Stimulated activated CD4-positive, alpha-beta T cell treated with anti-CD3 and anti-CD28 coated beads, Interleukin-4, amount 100 ng/mL, for 1 hour (primary cell): ENCODE measurements at regions not wholly inside any gene's neighbourhood (a gene's known extent, or its start where the extent isn't known, plus 50 kb on each side); places are given as distances from the start of the nearest gene placed in this dataset.

Experiments used
- DNase-seq: peaks from one replicate; pipeline ENCODE4 v3.0.0-alpha.2; 2020

DNA sequence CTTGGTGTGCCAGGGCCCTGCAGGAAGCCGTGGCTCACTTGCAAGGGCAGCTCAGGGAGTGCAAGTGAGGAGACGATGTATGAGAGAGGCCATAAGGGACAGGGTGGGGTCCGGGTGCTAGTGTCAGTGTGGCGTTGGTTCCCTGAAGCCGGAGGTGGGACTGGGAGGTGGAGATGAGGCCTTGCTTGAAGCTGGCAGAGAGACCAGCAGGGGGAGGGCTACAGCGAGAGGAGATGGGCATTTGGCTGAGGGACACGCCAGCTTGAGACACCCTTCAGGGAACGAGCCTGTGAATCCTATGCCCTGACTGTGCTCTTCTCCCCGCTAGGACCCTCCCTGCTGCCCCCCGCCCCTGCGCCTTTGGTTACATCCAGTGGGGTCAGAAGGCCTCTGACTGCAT is 529.1 kb downstream of the TCERG1L start:
- DNase-seq, result no peak

DNA sequence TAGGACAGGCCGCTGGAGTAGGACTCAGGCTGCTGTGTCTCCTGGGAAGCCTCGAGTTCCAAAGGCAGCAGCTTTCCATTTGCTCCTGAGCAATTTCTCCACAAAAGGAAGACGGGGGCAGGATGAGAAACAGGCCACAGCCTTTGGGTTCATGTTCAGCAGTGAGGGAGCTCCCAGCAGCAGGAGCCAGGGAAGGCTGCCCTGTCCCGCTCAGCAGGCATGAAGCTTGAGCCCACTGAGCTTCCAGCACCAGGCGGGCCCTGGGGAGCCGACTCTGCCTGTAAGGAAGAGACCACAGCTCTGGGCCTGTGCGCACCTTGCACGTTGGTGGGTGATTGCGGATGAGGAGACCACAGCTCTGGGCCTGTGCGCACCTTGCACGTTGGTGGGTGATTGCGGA is 527.2 kb downstream of the TCERG1L start:
- DNase-seq, result no peak

DNA sequence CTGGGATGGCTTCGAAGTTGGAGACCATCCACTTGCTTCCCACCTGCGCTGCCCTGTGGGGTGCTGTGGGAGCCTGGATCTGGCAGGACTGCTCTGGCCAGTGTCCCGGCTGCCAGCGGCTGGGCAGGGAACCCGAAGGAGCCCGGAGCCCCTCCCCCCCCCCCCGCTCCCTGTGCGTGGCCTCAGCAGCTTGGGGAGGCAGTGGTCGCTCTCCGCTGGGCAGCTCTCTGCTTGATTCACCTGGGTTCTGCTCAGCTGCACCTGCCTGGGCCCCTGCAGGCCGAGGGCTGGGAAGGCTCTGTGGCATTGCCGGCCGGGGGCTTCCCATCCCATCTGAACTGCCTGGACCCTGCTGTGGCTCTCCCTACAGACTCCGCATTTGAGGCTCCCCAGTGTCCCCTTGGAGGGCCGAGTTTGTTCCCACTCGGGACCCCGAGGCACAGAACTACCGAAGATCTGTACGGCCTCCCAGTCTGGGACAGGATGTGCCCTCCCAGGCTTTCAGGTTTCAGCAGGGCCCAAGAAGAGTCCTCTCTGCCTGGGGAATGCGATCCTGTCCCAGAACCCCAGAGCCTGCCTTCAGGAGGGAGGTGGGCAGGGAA is 525.1 kb downstream of the TCERG1L start:
- DNase-seq, result no peak

DNA sequence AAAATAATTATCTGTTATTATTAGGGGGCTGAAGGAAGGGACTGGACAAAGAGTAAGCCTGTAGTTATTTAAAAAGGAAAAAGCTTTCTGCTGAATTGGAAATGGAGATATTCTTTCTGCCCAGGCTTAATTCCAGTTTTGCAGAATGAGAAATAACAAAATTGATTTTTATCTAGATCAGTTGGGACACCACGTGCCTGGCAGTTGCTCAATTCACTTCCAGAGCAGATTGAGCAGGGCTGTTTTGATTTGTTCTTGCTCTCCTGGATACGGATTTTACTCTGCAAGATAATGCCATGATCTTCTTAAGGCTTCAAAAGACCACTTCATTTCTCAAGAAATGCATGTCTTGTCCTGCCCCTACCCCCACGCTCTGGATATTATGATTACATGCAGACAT is 524.3 kb downstream of the TCERG1L start:
- DNase-seq, result no peak

DNA sequence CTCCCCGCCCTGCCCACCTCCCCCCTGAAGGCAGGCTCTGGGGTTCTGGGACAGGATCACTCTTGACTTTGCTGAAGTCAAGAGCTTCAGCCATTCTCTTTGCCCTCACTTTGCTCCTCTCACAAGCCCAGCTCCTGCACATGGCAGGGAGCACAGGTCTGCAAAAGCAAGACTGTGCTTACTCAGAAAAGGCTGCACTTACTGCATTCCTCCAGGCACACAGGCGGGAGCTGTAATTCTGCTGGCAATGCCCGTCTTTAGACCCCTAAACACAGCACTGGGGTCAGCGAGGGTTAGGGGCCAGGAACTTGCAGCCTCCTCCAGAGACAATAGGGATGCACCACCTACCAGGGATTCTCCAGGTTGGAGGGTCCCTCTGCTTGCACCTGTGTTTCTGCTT is 523.7 kb downstream of the TCERG1L start:
- DNase-seq, result no peak

DNA sequence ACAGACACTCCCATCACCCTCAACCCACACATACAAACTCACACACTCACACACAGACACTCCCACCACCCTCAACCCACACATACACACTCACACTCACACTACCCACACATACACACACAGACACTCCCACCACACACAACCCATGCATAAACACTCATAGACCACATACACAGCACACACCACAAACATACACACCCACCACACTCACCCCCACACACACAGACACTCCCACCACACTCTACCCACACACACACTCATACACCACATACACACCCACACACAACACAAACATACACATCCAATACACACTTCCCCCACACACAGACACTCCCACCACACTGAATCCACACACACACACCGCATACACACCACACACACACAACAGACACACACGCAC is 521.2 kb downstream of the TCERG1L start:
- DNase-seq, result no peak

DNA sequence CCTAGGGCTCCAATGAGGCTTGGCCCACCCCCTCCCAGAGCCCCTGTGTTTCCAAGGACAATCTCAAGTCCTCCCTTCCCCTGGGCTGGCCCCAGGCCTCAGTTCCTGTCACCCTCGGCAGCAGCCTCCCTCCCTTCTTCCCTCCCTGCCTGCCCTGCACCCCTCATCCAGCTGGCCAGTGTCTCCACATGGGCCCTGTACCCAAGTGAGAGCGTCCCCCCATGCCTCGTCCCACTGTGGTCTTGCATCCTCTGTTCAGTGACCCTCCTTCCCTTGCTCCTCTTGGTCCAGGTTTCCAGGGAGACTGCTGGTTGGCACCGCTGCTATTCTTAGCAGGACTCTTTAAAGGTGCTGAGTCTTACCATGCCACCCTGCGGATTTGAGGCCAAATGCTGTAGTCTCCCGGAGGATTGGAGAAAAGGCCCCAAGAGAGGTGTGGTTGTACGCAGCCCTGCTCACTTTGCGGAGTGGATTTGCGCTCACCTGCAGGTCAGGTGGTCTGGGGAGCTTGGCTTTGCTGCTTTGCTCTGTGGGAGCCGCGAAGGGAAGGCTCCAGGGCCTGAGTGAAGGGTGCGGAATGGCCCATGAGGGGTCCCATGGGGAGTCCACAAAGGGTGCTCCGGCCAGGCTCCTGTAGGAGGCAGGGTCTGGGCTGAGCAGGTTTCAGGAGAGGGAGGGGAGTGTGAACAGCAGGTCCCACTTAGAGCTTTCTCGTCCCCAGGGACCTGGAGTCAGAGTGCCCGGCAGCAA is 519.2 kb downstream of the TCERG1L start:
- no peak for DNase-seq

DNA sequence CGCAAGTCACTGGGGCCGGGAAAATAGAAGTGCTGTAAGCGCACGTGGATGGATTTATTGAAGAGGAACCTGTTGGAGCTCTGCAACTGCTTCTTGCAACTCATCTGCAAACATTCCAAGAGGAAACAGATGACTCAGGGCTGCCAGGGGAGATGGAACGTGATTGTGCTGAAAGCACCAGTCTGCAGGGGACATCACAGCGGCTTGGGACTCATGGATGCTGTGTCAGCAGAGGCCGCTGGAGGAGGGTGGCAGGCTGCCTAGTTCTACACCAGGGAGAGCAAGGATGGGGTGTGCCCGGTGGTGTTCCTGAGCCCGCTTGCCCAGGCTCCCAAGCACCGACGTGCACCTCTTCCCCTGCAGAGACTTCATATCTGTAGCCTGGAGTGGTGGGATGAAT is 515.7 kb downstream of the TCERG1L start:
- no peak for DNase-seq

DNA sequence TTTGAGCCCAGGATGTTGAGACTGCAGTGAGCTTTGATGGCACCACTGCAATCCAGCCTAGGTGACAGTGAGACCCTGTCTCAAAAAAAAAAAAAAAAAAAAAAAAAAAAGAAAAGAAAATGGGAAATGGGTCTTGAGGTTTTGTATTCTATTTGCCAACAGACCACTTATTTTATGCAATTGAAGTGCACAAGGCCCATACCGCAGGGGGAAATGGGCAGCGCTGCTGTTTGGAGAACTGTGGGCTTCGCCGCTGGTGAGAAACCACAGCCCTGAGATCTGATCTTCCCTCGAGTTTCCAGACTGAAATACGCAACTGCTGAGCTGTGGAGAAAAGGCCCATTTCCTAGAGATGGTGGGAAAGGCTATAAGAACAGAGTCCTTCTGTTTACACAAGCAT is 512.0 kb downstream of the TCERG1L start:
- DNase-seq, result no peak

DNA sequence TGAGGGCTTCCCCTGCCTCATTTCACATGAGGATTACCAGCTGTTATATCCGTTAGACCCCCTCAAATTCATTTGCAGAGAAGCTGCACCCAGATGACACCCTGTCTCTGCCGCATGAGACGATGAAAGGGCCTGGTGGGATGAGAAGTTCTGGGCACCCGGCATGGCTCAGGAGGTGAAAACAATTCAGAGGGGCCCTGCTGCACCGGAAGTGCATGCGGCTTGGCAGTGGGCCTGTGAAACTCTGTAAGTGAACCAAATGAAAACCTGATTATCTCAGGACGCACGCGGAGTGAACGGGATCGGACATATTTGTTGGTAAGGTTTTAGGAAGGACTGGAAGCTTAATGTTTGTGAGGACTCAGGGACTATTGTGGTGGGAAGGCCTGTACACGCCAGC is 511.2 kb downstream of the TCERG1L start:
- DNase-seq, result no peak

DNA sequence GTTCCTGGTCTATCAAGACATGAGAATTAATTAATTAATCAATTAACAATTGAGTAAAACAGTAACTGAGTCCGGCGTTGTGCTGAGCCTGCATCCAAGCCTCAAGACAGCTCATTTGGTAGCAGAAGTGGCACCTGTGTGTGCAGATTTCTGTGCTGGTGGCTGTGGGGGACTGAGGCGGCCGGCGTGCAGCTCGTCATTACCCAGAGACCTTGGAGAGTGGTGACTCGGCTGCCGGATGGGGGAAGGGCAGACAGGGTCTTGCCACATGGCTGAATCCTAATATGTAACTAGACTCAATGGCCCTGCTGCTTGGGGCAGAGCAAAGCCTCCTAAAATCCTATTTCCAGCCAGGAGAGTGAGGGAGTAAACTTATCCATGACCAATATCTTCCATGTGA is 510.2 kb downstream of the TCERG1L start:
- DNase-seq, result no peak

DNA sequence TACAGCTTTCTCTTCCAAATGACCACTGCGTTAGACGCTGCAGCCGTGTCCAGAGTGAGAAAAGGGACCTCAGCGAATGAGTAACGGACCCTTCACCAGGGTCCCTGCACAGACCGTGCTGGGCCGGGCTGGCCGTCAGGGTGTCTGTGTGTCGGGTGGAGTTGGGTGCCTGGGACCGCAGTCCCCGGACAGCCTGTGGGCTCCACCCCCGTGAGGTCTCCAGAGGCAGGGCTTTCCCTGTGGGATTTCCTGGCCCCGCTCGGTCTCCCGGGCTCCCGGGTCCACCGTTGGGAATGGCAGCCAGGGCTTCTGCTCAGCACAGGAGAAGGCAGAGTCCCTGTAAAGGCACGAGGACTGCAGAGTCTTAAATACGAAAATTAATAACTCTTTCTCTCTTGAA is 509.7 kb downstream of the TCERG1L start:
- DNase-seq, result no peak

DNA sequence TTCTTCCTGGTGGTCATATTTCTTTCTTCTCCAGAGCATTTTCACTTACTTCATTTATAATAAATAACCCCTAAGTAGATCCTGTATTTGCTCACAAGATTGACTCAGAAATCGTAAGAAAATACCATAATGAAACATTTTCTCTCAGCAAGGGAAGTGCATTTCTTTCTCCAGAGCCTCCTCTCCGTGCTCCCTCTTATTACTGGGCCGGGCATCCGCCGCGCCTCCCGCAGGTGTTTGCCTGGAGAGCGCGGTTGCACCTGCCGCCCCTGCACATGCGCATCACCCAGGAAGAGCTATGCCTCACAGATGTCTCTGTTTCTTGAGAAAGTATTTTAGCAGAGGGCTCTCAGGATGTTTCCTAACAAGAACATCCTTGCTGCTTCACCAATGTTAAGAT is 509.2 kb downstream of the TCERG1L start:
- no peak for DNase-seq

DNA sequence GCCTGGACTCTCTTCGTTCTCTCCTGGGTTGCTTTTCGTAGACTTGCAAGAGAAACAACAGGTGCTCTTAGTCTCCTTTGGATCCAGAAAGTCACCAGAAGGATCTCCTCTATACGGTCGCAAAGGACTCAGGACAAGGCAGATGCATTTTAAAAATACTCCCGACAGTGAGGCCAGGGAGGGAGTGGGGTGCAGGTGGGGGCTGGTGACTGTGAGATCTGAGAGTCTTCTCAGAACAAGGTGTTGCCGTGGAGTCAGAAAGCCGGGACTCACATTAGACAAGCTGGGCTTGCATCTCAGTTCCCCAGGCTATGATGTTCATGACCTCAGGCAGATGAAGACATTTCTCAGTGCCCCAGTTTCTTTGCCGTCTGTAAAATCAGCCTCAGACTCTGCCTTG is 507.2 kb downstream of the TCERG1L start:
- DNase-seq, result no peak

DNA sequence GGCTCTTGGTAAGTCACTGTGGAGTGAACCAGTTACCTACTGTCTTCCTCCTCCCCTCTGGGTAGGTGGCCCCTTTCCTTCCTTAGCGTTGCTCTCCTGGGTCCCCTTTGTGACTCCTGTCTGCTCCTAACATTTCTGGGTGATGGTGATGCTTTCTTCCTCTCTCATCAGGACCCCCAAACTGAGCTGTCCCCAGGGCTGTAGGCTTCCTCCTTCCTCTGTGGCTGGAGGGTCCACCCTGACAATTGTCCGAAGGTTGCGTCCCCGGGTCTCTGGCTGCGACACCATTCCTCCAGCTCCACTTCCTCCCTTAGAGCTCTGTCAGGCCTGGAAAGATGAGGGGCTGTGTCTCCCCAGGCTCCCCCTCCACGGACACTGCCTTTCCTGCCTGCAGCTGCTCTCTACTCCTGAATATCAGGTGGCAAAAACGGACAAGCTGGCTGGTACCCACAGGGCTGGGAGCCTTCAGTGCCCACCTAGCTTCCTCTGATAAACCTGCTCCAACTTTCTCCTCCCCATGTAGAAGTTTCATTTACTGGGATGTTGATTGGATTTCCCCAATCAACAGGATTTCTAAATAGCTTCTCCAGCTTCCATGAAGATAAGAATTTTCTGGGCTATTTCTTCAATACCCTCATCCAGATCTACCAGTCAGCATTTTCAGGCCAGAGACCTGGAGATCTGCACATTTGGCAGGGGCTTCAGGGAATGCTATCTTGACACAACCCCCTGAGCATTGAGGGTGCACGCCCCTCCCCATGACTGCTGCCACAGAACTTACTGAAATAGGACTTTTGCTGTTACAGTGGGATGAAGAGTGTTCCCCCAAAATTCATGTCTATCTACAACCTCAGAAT is 506.5 kb downstream of the TCERG1L start:
- no peak for DNase-seq

DNA sequence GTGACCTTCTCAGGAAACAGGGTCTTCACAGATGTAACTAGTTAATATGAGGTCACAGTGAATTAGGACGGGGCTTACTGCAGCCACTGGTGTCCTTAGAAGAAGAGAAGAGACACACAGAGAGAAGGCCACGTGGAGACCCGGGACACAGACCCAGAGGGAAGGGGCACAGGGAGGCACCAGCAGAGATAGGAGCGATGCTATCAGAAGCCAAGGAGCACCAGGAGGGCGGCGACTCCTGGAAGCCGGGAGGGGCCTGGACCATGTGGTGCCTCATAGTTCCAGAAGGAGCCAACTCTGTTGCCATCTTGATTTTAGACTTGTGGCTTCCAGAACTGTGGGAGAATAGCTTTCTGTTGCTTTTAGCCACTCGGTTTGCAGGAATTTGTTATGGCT is 505.9 kb downstream of the TCERG1L start:
- DNase-seq, result no peak

DNA sequence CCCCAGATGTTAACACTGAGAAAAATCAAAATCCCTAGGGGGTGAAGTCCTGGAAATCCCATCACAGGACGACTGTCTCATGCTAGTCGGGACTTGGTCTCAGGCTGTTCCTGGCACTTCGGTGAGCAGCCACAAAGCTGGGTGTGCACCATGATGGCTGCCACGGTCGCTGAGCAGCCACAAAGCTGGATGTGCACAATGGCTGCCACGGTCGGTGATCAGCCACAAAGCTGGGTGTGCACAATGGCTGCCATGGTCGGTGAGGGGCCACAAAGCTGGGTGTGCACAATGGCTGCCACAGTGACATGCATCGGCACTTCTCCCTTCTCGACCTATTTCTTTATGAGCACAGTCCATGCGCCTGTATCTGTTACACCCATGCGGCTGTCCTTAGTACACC is 505.1 kb downstream of the TCERG1L start:
- DNase-seq, result no peak

DNA sequence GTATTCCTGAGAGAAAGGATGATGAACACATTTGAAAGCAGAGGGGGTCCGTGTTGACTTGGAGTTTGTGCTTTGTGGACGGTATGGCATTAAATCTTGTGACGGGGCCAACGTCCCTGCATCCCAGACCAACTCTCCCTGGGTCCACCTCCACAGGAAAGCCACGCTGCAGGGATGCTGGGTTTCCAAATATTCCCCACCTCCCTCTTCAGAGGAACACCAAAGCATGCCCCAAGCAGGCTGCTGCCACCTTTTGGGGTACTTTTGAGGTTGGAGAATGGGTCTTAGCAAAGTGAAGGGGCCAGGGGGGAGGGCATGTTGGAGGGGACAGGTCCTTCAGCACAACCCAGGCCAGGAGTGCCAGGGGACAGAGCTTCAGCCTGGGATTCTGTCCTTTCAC is 504.4 kb downstream of the TCERG1L start:
- no peak for DNase-seq

DNA sequence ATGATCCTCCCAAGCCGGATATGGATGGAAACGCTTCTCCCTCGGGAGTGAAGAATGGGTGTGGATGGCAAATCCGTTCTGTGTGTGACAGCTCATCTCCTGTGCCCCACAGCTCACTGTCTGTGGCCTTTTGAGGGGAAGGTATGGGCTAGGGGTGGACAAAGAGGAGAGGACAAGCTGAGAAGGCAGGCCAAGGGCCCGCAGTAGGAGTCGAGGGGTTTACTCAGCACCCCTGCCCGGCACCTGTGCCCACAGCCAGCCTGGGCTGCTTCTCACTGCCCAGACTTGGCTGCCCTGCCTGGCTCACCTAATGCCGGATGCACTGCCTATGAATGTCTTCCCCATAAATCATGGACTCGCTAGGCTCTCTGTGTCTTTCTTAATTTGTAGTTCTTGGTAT is 503.8 kb downstream of the TCERG1L start:
- no peak for DNase-seq

DNA sequence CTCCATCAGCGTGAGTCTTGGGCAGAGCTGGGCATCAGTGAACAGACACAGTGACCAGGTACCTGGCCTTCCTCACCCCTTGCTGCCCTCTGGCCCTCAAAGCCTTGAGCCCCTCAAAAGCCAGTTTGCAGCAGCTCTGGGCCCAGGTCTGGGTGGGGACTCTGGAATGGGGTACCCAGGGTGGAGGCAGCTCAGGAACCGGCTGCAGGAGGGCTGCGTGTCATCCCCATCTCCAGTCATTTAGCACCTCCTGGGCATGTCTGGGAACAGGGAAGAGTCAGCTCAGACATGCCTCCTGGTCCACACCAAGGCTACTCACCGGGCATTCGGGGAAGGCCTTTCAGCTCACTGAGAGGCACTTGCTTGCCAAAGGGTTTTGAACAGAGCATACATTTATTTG is 503.3 kb downstream of the TCERG1L start:
- no peak for DNase-seq

DNA sequence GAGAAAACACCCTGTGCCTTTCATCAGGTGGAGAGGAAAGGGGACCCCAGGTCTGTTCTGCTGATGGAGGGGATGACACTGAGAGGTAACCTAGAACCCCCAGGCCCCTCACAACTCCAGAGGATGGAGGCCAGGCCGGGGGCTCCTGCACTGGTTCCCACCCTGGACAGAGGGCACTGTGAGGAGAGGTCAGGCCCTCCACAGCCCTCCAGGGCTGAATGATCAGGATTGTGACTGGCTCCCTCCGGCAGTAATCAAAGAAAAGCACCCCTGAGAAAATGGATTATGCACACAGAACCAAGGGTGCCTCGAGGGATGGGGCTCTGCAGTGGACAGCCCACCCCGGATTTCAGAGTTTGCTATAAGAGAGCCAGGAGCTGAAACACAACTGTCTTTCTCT is 502.8 kb downstream of the TCERG1L start:
- DNase-seq, result no peak

DNA sequence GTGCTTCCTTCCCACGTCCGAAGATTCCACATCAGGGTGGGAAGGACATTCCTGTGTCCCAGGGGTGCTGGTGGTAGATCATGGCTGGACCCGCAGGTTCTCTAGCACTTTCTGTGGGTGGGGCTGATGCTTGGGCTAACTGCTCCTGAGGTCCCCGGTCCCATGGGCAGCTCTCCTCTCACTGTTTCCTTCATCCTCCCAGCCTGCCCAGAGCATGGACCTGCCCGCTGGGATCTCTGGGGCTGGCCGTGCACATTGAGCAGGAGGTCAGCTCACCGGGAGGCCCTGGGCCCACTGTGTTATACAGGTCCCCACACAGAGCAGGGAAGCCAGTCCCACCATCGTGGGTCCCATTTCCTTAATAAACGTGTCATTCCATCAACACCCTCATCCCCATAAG is 502.3 kb downstream of the TCERG1L start:
- no peak for DNase-seq

DNA sequence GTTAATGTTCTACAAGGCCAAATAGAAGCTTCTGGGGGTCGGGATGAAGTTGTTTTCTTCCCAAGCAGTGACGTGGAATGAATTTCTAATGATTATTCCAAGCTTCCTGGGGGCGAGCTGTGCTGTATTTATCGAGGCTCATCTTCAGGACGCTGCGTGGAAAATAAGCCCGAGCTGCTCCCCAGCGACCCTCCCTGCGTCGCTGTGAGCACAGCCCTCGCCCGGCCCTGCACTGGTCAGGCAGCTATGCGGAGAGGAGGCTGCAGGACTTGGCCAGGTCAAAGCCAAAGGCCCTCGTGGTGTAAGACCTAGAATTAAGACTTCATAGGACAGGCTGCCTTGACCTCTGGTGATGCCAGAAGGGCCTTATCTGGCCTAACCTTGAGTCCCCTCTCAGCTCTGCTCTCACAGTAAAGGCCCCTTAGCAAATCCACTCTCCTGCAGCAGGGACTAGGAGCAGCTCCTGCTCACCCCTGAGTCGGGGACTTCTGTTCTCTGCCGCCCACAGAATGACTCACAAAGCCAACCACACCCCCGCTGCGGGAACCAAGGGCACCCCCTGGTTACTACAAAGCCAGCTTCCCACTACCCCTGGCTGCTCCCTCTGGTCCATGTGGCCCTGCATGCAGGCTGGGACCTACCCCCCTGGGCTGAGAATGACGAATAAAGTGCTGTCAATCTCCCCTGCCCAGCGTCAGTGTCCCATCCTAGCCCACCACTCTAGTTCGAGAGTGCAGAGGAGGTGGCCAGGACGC is 501.6 kb downstream of the TCERG1L start:
- no peak for DNase-seq
